HUES6 (cell line): ENCODE measurements at regions not wholly inside any gene's neighbourhood (a gene's known extent, or its start where the extent isn't known, plus 50 kb on each side); places are given as distances from the start of the nearest gene placed in this dataset.

Experiments used
- H3K27ac ChIP-seq: 2 replicates; pipeline ENCODE4 v1.7.0; 2013; ENCODE audit warnings: low read depth, mild to moderate bottlenecking, low read length, inconsistent platforms
- H3K27me3 ChIP-seq: 2 replicates; pipeline ENCODE4 v1.6.1; 2013; ENCODE audit warnings: low read length; ENCODE audit not compliant: control insufficient read depth, insufficient read depth
- H3K36me3 ChIP-seq: 2 replicates; pipeline ENCODE4 v1.6.1; 2013; ENCODE audit warnings: low read length; ENCODE audit not compliant: control insufficient read depth, insufficient read depth
- H3K4me1 ChIP-seq: 2 replicates; pipeline ENCODE4 v1.6.1; 2013; ENCODE audit warnings: low read length; ENCODE audit not compliant: control insufficient read depth, insufficient read depth
- H3K4me3 ChIP-seq: 2 replicates; pipeline ENCODE4 v1.5.1; 2013; ENCODE audit warnings: low read depth, low read length
- H3K9ac ChIP-seq: one replicate; pipeline ENCODE4 v1.6.1; 2013; ENCODE audit warnings: mild to moderate bottlenecking, low read length
- H3K9me3 ChIP-seq: 2 replicates; pipeline ENCODE4 v1.6.1; 2013; ENCODE audit warnings: low read depth, low read length; ENCODE audit not compliant: control insufficient read depth, insufficient read depth

DNA sequence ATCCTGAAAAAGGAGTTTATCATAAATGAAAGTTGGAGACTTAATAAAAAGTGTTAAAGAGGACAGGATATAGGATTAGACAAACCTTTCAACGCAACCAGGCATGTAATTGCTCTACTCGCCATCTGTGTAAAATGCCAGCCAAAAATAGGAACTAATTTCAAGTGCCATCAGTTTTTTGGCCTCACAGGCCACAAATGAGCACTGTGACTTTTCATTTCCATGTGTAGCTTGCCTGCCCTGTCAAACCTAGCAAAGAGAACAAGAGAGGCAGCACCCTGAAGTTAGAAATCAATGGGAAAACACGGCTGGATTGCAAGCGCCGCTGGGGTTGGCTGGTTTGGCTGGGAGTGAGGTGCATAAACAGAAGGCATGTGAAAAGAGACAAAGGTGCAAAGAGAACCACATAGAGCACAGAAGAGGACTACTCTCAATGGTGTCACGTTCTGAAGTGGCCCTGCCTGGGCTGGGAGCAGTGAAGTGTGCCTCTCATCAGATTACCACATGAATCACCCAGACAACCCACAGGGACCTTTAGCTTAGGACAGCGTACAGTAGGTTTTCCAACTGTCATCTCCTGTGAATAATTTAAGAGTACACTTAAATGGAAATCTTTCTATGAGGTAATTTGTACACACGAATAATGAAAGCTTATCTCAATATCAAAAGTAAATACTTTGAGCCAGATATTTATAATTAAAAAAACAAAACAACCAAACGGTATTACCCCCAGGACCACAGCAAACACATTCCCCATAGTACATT, 78.0 kb upstream of the NHSL1 start:
- Histone ChIP-seq H3K36me3 (no peaks in the 10 kb centered on the region), H3K4me1 (peaks cover 33% of the 10 kb centered on the region), H3K9me3 (no peaks in the 10 kb centered on the region), H3K27me3 (no peaks in the 10 kb centered on the region), H3K9ac (no peak overlapping the region), H3K27ac (no peak overlapping the region), H3K4me3 (no peak overlapping the region)

DNA sequence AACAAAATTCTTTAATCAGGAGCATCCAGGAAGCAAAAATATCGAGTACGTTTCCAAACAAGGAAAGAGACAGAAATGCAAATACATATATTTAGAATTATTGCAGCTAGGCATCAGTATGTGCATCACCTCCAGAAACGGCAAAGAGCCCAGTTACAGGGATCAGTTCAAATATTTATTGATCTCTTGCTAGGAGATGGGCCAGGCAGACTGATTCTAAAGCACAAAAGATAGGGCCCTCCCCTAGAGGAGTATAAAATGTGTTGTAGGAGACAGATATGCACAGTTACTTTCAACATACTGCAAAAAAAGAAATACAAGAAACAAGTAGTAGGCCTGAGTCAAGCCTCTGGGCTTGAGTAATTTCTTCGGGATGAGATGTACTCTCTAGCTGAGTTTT, 80.7 kb upstream of the NHSL1 start:
- Histone ChIP-seq H3K9ac (no peak overlapping the region), H3K27me3 (no peaks in the 10 kb centered on the region), H3K4me1 (peaks cover 26% of the 10 kb centered on the region), H3K9me3 (no peaks in the 10 kb centered on the region), H3K27ac (no peak overlapping the region), H3K4me3 (no peak overlapping the region), H3K36me3 (no peaks in the 10 kb centered on the region)

DNA sequence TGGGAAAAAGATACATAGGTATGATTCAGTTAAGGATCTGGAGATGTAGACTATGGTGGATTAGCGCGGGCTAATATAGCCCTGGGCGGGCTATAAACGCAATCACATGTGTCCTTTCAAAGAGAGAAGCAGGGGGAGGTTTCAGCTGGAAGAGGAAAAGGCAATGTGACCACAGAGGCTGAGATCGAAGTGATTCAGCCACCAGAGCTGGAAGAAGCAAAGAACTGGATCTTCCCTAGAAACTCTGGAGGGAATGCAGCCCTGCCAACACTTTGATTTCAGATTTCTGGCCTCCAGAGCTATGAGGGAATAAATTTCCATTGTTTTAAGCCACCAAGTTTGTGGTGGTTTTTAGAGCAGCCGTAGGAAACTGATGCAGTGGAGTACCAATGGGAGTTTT, 81.5 kb upstream of the NHSL1 start:
- H3K4me3 ChIP-seq, result no peak overlapping the region
- no peaks in the 10 kb centered on the region for H3K9me3 ChIP-seq
- no peak overlapping the region for H3K27ac ChIP-seq
- no peaks in the 10 kb centered on the region for H3K27me3 ChIP-seq
- H3K36me3 ChIP-seq, result no peaks in the 10 kb centered on the region
- no peak overlapping the region for H3K9ac ChIP-seq
- peaks cover 26% of the 10 kb centered on the region for H3K4me1 ChIP-seq

DNA sequence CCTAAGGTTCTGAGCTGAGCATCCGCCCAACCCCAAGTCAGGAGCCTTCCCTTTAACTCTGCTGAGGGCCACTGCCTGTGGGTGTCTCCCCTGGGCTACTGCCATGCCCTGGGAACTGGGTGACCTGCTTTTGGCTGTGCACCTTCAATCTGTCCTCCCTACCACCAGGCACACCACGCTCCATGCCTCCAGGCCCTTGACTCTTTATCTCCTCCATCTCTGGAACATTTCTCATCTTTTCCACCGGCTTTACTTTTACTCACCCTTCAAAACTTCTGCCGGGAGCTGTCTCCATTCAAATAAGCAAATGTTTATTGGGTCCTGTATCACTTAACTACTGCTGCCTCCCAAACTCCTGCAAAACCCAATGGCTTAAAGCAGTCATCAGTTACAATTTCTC, 83.3 kb upstream of the NHSL1 start:
- Histone ChIP-seq H3K27ac (no peak overlapping the region), H3K27me3 (no peaks in the 10 kb centered on the region), H3K9me3 (no peaks in the 10 kb centered on the region), H3K4me3 (no peak overlapping the region), H3K4me1 (peaks cover 14% of the 10 kb centered on the region), H3K9ac (no peak overlapping the region), H3K36me3 (no peaks in the 10 kb centered on the region)

DNA sequence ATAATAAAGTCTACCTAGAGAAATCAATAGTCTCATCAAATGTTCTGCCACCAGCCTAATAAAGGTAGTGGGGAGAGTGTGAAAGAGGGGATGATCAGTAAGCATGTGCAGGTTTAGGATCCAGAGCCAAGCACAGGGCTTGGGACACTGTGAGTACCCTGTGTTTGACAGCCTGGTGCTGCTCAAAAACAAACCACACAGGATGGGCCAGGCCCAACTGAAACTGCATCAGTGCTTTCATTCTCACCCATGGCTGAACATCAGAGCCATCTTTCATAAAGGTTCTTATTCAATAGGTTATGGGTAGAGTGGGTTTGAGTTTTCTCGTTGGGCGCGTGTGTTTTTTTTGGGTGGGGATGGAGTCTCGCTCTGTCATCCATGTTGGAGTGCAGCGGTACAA, 87.3 kb upstream of the NHSL1 start:
- H3K9me3 ChIP-seq, result no peaks in the 10 kb centered on the region
- no peak overlapping the region for H3K9ac ChIP-seq
- no peaks in the 10 kb centered on the region for H3K36me3 ChIP-seq
- no peaks in the 10 kb centered on the region for H3K27me3 ChIP-seq
- peaks cover 11% of the 10 kb centered on the region; the same call in 1 of the 2 replicates for H3K4me1 ChIP-seq
- no peak overlapping the region for H3K27ac ChIP-seq
- H3K4me3 ChIP-seq, result no peak overlapping the region

DNA sequence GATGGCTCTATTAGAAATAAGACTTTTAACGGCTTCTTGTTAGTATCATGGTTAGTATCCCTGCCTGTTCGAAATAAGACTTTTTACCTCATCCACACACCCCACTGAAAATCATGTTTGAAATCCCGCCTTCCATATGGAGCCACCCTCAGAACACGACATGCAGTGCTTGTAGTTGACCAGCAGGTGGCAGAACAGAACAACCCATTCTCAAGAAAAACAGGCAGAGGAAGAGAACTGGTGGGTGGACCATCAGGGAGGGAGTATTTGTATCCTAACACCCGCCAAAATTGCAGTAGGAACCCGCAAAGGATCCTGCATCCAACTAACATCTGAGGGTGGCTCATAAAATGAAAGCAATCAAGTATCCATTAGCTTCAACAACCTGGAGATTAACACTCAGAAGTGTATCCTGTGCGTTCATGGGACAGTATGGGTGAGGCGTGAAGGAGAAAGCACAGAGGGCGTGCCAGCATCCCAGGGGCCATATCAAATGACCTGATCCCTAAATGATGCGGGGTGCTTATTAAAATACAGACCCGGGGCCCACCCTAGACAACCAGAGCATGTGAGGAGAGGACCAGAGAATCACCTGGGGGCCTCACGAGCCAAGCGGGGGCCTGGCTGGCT, 89.6 kb upstream of the NHSL1 start:
- H3K27me3 ChIP-seq, result no peaks in the 10 kb centered on the region

DNA sequence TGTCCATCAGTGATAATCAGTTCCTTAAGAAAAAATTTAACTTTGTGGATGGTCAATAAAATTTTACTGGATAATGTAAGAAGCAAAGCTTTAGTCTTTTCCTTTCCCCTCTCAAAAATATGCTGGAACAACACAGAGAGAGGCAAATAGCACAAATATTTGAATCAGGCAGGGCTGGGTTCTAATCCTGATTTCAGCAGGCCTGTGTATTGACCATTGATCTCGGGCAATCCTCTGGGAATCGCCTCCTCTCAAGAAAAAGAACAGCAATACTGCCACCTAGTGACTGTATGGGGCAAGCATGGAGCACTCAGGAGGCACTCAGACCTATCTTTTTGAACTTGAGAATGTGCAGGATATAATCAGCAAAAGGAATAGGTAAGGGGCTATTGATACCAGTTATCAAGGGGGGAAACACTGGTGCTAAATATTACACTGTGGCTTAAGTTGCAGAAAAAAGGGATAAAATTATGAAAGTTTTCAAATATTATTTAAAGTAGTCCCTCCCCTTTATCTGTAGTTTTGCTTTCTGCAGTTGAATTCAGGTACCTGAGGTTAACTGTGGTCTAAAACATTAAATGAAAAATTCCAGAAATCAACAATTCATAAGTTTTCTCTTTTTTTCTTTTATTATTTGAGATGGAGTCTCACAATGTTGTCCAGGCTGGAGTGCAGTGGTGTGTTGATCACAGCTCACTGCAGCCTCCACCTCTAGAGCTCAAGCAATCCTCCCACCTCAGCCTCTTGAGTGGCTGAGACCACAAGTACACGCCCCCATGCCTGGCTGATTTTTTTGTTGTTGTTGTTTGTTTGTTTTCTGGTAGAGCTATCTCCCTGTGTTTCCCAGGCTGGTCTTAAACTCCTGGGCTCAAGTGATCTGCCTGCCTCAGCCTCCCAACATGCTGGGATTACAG, 91.8 kb upstream of the NHSL1 start:
- Histone ChIP-seq H3K4me1 (peaks cover 52% of the 10 kb centered on the region), H3K36me3 (no peaks in the 10 kb centered on the region), H3K9ac (no peak overlapping the region), H3K27ac (no peak overlapping the region), H3K4me3 (no peak overlapping the region), H3K9me3 (no peaks in the 10 kb centered on the region), H3K27me3 (no peaks in the 10 kb centered on the region)

More for the DNA sequence above, 89.6 kb upstream of the NHSL1 start:
- Histone ChIP-seq H3K27ac (no peak overlapping the region), H3K9ac (no peak overlapping the region), H3K4me1 (peaks cover 33% of the 10 kb centered on the region), H3K9me3 (no peaks in the 10 kb centered on the region), H3K4me3 (no peak overlapping the region), H3K36me3 (no peaks in the 10 kb centered on the region)

DNA sequence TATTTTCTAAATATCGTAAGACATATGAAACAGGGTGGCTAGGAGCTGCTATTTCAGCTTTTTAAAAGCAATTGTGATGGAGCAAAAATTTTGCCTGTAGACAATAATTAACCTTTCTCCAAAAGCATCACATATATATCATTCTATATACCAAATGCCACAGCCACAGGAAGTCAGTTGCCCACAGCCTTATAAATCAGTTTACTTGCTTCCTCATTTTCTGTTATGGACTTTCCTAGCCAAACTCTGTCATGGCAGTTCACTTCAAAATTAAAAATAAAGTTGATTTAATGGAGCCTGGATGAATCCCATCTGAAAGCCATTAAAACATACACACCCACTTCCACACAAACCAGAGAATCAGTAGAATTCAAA, 93.4 kb upstream of the NHSL1 start:
- Histone ChIP-seq H3K4me3 (peak overlapping the region; percentile 30), H3K4me1 (peaks cover 59% of the 10 kb centered on the region), H3K9ac (peak overlapping the region; percentile 54), H3K27me3 (no peaks in the 10 kb centered on the region), H3K27ac (peak overlapping the region; percentile 88), H3K9me3 (no peaks in the 10 kb centered on the region), H3K36me3 (no peaks in the 10 kb centered on the region)

DNA sequence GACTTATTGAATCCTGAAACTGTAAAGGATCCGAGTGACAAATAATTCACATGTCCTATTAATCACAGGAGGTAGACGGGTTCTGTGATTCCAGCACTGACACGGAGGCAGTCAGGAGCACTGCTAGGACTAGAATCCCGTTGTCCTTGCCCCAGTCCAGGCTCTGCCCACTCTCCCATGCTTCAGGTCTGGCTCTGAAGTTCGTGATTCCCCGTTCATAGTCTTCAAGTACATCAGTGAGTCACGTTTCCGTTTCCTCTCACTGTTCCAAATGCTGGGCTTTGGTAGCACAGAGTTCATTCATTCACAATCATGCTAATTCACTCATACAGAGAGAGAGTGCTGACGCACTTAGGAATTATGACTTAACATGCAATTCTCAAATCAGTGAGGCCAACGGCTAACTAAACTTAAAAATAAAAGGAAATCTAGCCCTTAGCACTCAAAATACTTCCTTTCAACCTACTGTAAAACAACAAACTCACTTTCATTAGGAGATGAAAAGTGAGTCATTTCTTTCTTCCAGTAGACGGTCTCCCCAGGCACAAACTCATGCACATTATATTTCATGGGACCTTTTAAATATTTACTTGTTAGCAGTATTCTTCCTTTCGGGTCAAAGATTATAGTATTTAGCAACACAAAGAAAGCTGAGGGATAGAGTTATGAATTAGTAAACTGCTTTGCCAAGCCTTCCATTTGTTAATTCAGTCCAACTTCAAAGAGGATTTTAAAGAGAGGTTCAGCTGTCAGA, 94.0 kb upstream of the NHSL1 start:
- Histone ChIP-seq H3K27me3 (no peaks in the 10 kb centered on the region), H3K36me3 (no peaks in the 10 kb centered on the region), H3K9ac (peak overlapping the region; percentile 54), H3K27ac (peak overlapping the region; percentile 88), H3K9me3 (no peaks in the 10 kb centered on the region), H3K4me3 (peak overlapping the region; percentile 30), H3K4me1 (peaks cover 59% of the 10 kb centered on the region)

DNA sequence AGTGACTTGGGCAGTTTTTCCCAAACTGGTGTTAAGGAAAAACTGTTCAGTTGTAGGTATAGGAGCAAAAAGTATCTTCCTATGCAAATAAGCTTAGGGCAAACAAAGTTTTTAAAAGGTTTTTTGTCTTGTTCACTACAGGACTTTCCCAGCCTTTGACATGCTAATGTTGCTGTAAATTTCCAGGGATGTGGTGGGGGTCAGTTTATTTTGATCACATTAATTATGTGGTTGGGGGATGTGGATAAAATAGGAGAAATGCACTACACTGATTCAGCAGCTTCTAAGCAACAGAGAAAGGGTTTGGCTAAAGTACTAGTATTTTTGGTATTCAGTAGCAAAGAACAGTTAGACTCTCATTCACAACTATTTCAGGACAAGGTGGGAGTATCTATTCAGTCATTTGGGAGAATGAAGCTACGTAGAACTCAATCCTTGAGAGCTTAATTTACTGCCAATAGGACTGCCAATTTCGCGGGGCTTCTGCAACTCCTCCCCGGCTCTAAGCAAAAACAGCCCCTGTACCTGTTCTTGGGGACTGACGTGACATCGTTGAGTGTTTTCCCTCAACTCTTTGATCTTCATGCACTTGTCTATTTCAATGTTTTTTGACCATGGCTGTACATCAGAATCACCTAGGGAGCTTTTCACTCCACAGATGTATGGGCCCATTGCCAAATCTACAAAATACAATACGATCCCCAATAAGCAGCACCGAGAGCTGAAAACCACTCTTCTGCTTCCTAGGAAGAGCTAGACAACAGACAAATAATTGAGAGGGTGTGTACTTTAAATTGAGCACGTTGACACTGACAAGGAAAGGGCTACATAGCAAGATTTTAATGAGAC, 94.8 kb upstream of the NHSL1 start:
- Histone ChIP-seq H3K4me3 (peak overlapping the region; percentile 30), H3K9ac (peak overlapping the region; percentile 54), H3K27me3 (no peaks in the 10 kb centered on the region), H3K27ac (peak overlapping the region; percentile 88), H3K9me3 (no peaks in the 10 kb centered on the region), H3K4me1 (peaks cover 57% of the 10 kb centered on the region), H3K36me3 (no peaks in the 10 kb centered on the region)
